GM18868 (cell line): ENCODE measurements at regions not wholly inside any gene's neighbourhood (a gene's known extent, or its start where the extent isn't known, plus 50 kb on each side); places are given as distances from the start of the nearest gene placed in this dataset.
"Not testable (repeated sequence)": the region's sequence is repeated elsewhere in the genome, so short reads cannot be mapped to it uniquely, and the experiment has no call there.

Source experiments
- ATAC-seq: cut with Tn5 transposase; IDR thresholded peaks from one replicate; pipeline ENCODE4 v1.9.1; 2021; ENCODE audit warnings: mild to moderate bottlenecking, moderate library complexity; ENCODE audit not compliant: unreplicated experiment

- ATAC-seq: no peak
Observed at GRCh38 chr10:108082596-108082995, 918.1 kb upstream of the SORCS1 start.

- no peak for ATAC-seq
Observed at GRCh38 chr10:108078263-108078662, 913.8 kb upstream of the SORCS1 start.

- no peak for ATAC-seq
Observed at GRCh38 chr10:108072466-108072865, 908.0 kb upstream of the SORCS1 start.

GRCh38 chr10:108070789-108071188 lies 906.3 kb upstream of the SORCS1 start:
- no peak for ATAC-seq

- ATAC-seq: no peak
Observed at GRCh38 chr10:108069096-108069495, 904.6 kb upstream of the SORCS1 start.

GRCh38 chr10:108064746-108065260 lies 900.3 kb upstream of the SORCS1 start:
- ATAC-seq: no peak

GRCh38 chr10:108060246-108060645 lies 895.7 kb upstream of the SORCS1 start:
- no peak for ATAC-seq

GRCh38 chr10:108055506-108055905 lies 891.0 kb upstream of the SORCS1 start:
- no peak for ATAC-seq

- ATAC-seq: no peak
Observed at GRCh38 chr10:108052981-108053380, 888.5 kb upstream of the SORCS1 start.

- no peak for ATAC-seq
Observed at GRCh38 chr10:108051218-108051617, 886.7 kb upstream of the SORCS1 start.

GRCh38 chr10:108050626-108051025 lies 886.1 kb upstream of the SORCS1 start:
- no peak for ATAC-seq

- ATAC-seq: peak; percentile 46
Observed at GRCh38 chr10:108049668-108050067, 885.2 kb upstream of the SORCS1 start.

- ATAC-seq: no peak
Observed at GRCh38 chr10:108048898-108049297, 884.4 kb upstream of the SORCS1 start.

GRCh38 chr10:108039821-108040584 lies 875.5 kb upstream of the SORCS1 start:
- ATAC-seq: no peak

GRCh38 chr10:108037061-108037460 lies 872.6 kb upstream of the SORCS1 start:
- ATAC-seq: no peak

GRCh38 chr10:108036265-108036664 lies 871.8 kb upstream of the SORCS1 start:
- no peak for ATAC-seq

GRCh38 chr10:108034829-108035228 lies 870.3 kb upstream of the SORCS1 start:
- ATAC-seq: no peak

GRCh38 chr10:108033518-108033917 lies 869.0 kb upstream of the SORCS1 start:
- ATAC-seq: not testable (repeated sequence)

GRCh38 chr10:108031505-108031904 lies 867.0 kb upstream of the SORCS1 start:
- no peak for ATAC-seq

GRCh38 chr10:108014902-108015177 lies 850.3 kb upstream of the SORCS1 start:
- ATAC-seq: peak; percentile 79

GRCh38 chr10:108014145-108014901 lies 849.8 kb upstream of the SORCS1 start:
- no peak for ATAC-seq

GRCh38 chr10:108005627-108006026 lies 841.1 kb upstream of the SORCS1 start:
- peak; percentile 48 for ATAC-seq
